SK-N-SH treated with all-trans-retinoic acid at 6 μM for 48 hours (cell line): ENCODE measurements at regions not wholly inside any gene's neighbourhood (a gene's known extent, or its start where the extent isn't known, plus 50 kb on each side); places are given as distances from the start of the nearest gene placed in this dataset.

ENCODE experiments used
- ATAC-seq: fragments of 200-7000 bp; cut with Tn5 transposase; 3 replicates; pipeline ENCODE4 v1.9.1; 2020; ENCODE audit warnings: mild to moderate bottlenecking, moderate library complexity
- ARNTL ChIP-seq: fragments of 450-650 bp; formaldehyde crosslinking; IDR thresholded peaks from 2 replicates; pipeline ENCODE4 v1.5.0; 2020; ENCODE audit warnings: low read depth, mild to moderate bottlenecking, moderate library complexity, borderline replicate concordance
- BACH2 ChIP-seq: fragments of 250-450 bp; sonication (Bioruptor Pico); IDR thresholded peaks from 2 replicates; pipeline ENCODE4 v1.9.0; 2021; ENCODE audit warnings: mild to moderate bottlenecking, borderline replicate concordance
- CSDC2 ChIP-seq: fragments of 250-450 bp; sonication (Bioruptor Pico); IDR thresholded peaks from 2 replicates; pipeline ENCODE4 v1.5.0; 2020; ENCODE audit warnings: mild to moderate bottlenecking, moderate library complexity
- CSRNP3 ChIP-seq: fragments of 250-450 bp; sonication (Bioruptor Pico); IDR thresholded peaks from 2 replicates; pipeline ENCODE4 v1.5.1; 2021; ENCODE audit warnings: mild to moderate bottlenecking, moderate library complexity
- ESRRG ChIP-seq: fragments of 250-450 bp; sonication (Bioruptor Pico); IDR thresholded peaks from 2 replicates; pipeline ENCODE4 v1.6.1; 2021; ENCODE audit warnings: mild to moderate bottlenecking
- GLIS3 ChIP-seq: fragments of 250-450 bp; sonication (Bioruptor Pico); IDR thresholded peaks from 2 replicates; pipeline ENCODE4 v1.5.0; 2020; ENCODE audit warnings: mild to moderate bottlenecking, moderate library complexity
- ISL1 ChIP-seq: fragments of 250-450 bp; sonication (Bioruptor Pico); IDR thresholded peaks from 2 replicates; pipeline ENCODE4 v2.1.2; 2022; ENCODE audit warnings: mild to moderate bottlenecking, moderate library complexity
- OSR1 ChIP-seq: fragments of 250-450 bp; sonication (Bioruptor Pico); IDR thresholded peaks from 2 replicates; pipeline ENCODE4 v1.8.0; 2022; ENCODE audit warnings: moderate library complexity, mild to moderate bottlenecking, inconsistent platforms
- PPARA ChIP-seq: fragments of 250-450 bp; sonication (Bioruptor Pico); IDR thresholded peaks from 2 replicates; pipeline ENCODE4 v1.5.0; 2020; ENCODE audit warnings: mild to moderate bottlenecking, borderline replicate concordance
- SNAI2 ChIP-seq: fragments of 250-450 bp; sonication (Bioruptor Pico); IDR thresholded peaks from 2 replicates; pipeline ENCODE4 v1.5.0; 2020; ENCODE audit warnings: mild to moderate bottlenecking, moderate library complexity
- TCF4 ChIP-seq: fragments of 250-450 bp; sonication (Bioruptor Pico); IDR thresholded peaks from 2 replicates; pipeline ENCODE4 v1.8.0; 2021; ENCODE audit warnings: mild to moderate bottlenecking, moderate library complexity, borderline replicate concordance
- TOX ChIP-seq: fragments of 250-450 bp; sonication (Bioruptor Pico); IDR thresholded peaks from 2 replicates; pipeline ENCODE4 v1.8.0; 2021; ENCODE audit warnings: mild to moderate bottlenecking, moderate library complexity, borderline replicate concordance
- ZC3H10 ChIP-seq: fragments of 250-450 bp; sonication (Bioruptor Pico); IDR thresholded peaks from 2 replicates; pipeline ENCODE4 v1.5.1; 2021; ENCODE audit warnings: mild to moderate bottlenecking, moderate library complexity
- ZFP3 ChIP-seq: fragments of 250-450 bp; sonication (Bioruptor Pico); IDR thresholded peaks from 2 replicates; pipeline ENCODE4 v1.5.0; 2020; ENCODE audit warnings: mild to moderate bottlenecking, moderate library complexity
- ZFP30 ChIP-seq: fragments of 450-650 bp; formaldehyde crosslinking; IDR thresholded peaks from 2 replicates; pipeline ENCODE4 v1.5.0; 2022; ENCODE audit warnings: mild to moderate bottlenecking, moderate library complexity
- ZNF565 ChIP-seq: fragments of 450-650 bp; formaldehyde crosslinking; conservative IDR thresholded peaks from 2 replicates; pipeline ENCODE4 v1.5.0; 2020; ENCODE audit warnings: low read depth, mild to moderate bottlenecking, moderate library complexity
- ZNF70 ChIP-seq: fragments of 450-650 bp; formaldehyde crosslinking; IDR thresholded peaks from 2 replicates; pipeline ENCODE4 v1.5.0; 2020; ENCODE audit warnings: mild to moderate bottlenecking, moderate library complexity
- ZNF8 ChIP-seq: fragments of 450-650 bp; formaldehyde crosslinking; IDR thresholded peaks from 2 replicates; pipeline ENCODE4 v1.5.0; 2020; ENCODE audit warnings: mild to moderate bottlenecking, moderate library complexity
- TF ChIP-seq, protein P1 (sequence below): fragments of 250-450 bp; sonication (Bioruptor Pico); IDR thresholded peaks from 2 replicates; pipeline ENCODE4 v1.8.0; 2021; ENCODE audit warnings: low read depth, mild to moderate bottlenecking, moderate library complexity, borderline replicate concordance
- TF ChIP-seq, protein P2 (sequence below): fragments of 250-450 bp; sonication (Bioruptor Pico); IDR thresholded peaks from 2 replicates; pipeline ENCODE4 v1.8.0; 2020; ENCODE audit warnings: mild to moderate bottlenecking, moderate library complexity, borderline replicate concordance
- TF ChIP-seq, protein P3 (sequence below): fragments of 250-450 bp; sonication (Bioruptor Pico); IDR thresholded peaks from 2 replicates; pipeline ENCODE4 v1.5.0; 2020; ENCODE audit warnings: mild to moderate bottlenecking, moderate library complexity

- no peak for ATAC-seq
Observed at GRCh38 chr13:99656844-99657381, 155.6 kb downstream of the TM9SF2 start.

DNA sequence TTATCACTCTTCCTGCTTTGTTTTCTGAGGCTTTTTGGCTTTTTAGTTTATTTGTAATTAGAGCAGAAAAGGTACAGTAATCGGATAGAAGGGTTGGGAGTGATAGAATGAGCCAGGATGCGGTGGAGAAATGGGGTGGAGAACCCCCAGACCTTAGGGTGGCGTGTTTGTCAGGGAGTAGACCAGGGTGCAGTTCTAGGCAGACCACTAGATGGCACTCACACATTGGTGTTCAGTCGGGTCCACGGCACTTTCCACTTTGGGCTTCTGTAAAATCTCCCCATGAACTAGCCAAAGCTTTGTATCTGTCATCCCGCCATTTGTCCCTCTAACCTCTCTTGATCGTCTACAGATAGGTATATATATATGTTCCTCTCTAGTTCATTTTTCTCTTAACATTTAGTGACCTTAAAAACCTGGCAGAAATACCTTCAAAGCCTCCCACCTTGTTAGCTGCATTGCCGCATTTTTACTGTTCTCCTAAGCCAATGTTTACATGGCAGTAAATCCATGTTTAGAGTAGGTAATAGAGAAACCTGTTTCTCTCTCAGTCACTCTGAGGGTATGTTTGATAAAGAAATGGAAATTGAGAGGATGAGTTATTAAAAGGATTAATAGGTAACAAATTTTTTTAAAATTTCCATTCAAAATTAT, 154.9 kb downstream of the TM9SF2 start:
- ATAC-seq, result peak; percentile 87
- TF ChIP-seq ZFP30 (no peak), TCF4 (CRISPR knock-in tag) (no peak)
- TF ChIP-seq, protein P1, sequence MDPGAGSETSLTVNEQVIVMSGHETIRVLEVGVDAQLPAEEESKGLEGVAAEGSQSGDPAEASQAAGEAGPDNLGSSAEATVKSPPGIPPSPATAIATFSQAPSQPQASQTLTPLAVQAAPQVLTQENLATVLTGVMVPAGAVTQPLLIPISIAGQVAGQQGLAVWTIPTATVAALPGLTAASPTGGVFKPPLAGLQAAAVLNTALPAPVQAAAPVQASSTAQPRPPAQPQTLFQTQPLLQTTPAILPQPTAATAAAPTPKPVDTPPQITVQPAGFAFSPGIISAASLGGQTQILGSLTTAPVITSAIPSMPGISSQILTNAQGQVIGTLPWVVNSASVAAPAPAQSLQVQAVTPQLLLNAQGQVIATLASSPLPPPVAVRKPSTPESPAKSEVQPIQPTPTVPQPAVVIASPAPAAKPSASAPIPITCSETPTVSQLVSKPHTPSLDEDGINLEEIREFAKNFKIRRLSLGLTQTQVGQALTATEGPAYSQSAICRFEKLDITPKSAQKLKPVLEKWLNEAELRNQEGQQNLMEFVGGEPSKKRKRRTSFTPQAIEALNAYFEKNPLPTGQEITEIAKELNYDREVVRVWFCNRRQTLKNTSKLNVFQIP (CRISPR knock-in tag), result no peak

More at GRCh38 chr13:99656844-99657381, 155.6 kb downstream of the TM9SF2 start:
- TF ChIP-seq ZNF565 (CRISPR knock-in tag), result no peak
- TF ChIP-seq, all 23 proteins: peak for 0

- TF ChIP-seq TOX (CRISPR knock-in tag), result no peak
- no peak for TF ChIP-seq BACH2
- no peak for TF ChIP-seq ESRRG (CRISPR knock-in tag)
- TF ChIP-seq PPARA (CRISPR knock-in tag), result no peak
- TF ChIP-seq ARNTL, result no peak
- no peak for TF ChIP-seq ISL1 (CRISPR knock-in tag)
- TF ChIP-seq, protein P1 (CRISPR knock-in tag), result no peak
- TF ChIP-seq ZNF565 (CRISPR knock-in tag), result no peak
- TF ChIP-seq OSR1 (CRISPR knock-in tag), result no peak
- TF ChIP-seq ZC3H10, result no peak
- TF ChIP-seq, all 23 proteins: peak for 0
- no peak for ATAC-seq
Observed at GRCh38 chr13:99655351-99656091, 154.2 kb downstream of the TM9SF2 start.

DNA sequence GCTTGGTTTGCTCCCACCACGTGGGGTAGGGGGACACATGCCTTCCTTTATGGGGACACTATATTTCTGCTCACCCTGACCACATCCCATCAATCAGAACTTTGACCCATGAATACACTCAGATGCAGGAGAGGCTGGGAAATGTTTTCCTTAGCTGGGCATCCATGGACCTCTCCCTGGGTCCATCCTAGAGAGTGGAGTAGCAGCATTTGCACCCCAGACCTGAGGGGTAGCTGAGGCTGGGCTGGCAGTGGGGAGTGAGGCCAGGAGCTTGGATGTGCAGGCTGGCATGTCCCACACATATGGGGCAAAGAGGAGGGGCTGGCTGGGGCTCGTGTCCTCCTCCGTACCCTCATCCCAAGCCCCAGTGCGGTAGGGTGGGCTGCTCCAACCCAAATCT, 152.8 kb downstream of the TM9SF2 start:
- no peak for ATAC-seq
- TF ChIP-seq ZNF565 (CRISPR knock-in tag) (no peak), TCF4 (CRISPR knock-in tag) (no peak), SNAI2 (CRISPR knock-in tag) (no peak), OSR1 (CRISPR knock-in tag) (no peak), ISL1 (CRISPR knock-in tag) (no peak), ZFP3 (CRISPR knock-in tag) (no peak), ZC3H10 (no peak), PPARA (CRISPR knock-in tag) (no peak), GLIS3 (CRISPR knock-in tag) (no peak), ZNF8 (CRISPR knock-in tag) (no peak), CSDC2 (no peak), ARNTL (no peak)
- TF ChIP-seq, protein P1 (CRISPR knock-in tag), result no peak

DNA sequence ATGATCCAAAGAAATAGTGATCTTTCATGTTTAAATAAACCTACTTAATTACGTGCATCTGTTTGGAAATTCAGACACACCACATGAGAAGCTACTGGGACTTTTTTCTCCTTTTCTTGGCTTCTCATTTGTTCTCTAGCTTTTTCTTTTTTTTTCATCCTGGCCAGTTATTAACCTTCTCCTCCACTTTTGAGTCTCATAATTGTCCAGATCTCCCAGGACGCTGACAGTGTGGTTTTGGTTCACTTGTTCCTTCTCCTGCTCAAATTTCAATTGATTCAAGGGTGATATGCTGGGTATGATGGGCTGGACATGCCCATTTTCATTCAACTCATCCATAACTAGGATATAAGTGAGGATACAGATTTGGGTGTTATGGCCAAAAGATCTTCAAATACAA, 152.3 kb downstream of the TM9SF2 start:
- no peak for ATAC-seq
- no peak for TF ChIP-seq ESRRG (CRISPR knock-in tag)
- no peak for TF ChIP-seq ZNF70 (CRISPR knock-in tag)
- TF ChIP-seq PPARA (CRISPR knock-in tag), result no peak
- TF ChIP-seq, protein P2, sequence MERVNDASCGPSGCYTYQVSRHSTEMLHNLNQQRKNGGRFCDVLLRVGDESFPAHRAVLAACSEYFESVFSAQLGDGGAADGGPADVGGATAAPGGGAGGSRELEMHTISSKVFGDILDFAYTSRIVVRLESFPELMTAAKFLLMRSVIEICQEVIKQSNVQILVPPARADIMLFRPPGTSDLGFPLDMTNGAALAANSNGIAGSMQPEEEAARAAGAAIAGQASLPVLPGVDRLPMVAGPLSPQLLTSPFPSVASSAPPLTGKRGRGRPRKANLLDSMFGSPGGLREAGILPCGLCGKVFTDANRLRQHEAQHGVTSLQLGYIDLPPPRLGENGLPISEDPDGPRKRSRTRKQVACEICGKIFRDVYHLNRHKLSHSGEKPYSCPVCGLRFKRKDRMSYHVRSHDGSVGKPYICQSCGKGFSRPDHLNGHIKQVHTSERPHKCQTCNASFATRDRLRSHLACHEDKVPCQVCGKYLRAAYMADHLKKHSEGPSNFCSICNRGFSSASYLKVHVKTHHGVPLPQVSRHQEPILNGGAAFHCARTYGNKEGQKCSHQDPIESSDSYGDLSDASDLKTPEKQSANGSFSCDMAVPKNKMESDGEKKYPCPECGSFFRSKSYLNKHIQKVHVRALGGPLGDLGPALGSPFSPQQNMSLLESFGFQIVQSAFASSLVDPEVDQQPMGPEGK (CRISPR knock-in tag), result no peak
- no peak for TF ChIP-seq CSRNP3
- TF ChIP-seq CSDC2, result no peak
- TF ChIP-seq OSR1 (CRISPR knock-in tag), result no peak
- TF ChIP-seq TCF4 (CRISPR knock-in tag), result no peak
- TF ChIP-seq GLIS3 (CRISPR knock-in tag), result no peak
- TF ChIP-seq ZC3H10, result no peak
- TF ChIP-seq, protein P3, sequence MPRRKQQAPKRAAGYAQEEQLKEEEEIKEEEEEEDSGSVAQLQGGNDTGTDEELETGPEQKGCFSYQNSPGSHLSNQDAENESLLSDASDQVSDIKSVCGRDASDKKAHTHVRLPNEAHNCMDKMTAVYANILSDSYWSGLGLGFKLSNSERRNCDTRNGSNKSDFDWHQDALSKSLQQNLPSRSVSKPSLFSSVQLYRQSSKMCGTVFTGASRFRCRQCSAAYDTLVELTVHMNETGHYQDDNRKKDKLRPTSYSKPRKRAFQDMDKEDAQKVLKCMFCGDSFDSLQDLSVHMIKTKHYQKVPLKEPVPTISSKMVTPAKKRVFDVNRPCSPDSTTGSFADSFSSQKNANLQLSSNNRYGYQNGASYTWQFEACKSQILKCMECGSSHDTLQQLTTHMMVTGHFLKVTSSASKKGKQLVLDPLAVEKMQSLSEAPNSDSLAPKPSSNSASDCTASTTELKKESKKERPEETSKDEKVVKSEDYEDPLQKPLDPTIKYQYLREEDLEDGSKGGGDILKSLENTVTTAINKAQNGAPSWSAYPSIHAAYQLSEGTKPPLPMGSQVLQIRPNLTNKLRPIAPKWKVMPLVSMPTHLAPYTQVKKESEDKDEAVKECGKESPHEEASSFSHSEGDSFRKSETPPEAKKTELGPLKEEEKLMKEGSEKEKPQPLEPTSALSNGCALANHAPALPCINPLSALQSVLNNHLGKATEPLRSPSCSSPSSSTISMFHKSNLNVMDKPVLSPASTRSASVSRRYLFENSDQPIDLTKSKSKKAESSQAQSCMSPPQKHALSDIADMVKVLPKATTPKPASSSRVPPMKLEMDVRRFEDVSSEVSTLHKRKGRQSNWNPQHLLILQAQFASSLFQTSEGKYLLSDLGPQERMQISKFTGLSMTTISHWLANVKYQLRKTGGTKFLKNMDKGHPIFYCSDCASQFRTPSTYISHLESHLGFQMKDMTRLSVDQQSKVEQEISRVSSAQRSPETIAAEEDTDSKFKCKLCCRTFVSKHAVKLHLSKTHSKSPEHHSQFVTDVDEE (CRISPR knock-in tag), result no peak
